Brain microvascular endothelial cell (primary cell): ENCODE measurements at regions not wholly inside any gene's neighbourhood (a gene's known extent, or its start where the extent isn't known, plus 50 kb on each side); places are given as distances from the start of the nearest gene placed in this dataset.

Source experiments
- DNase-seq: peaks from one replicate; pipeline ENCODE4 v3.0.0-alpha.2; 2020
- H3K27ac ChIP-seq: fragments of 250-450 bp; sonication (Bioruptor Pico); 2 replicates; pipeline ENCODE4 v1.5.1; 2020; ENCODE audit warnings: mild to moderate bottlenecking, moderate library complexity
- H3K27me3 ChIP-seq: fragments of 250-450 bp; sonication (Bioruptor Pico); replicated peaks from 2 replicates; pipeline ENCODE4 v1.5.1; 2020; ENCODE audit warnings: mild to moderate bottlenecking
- H3K36me3 ChIP-seq: fragments of 250-450 bp; sonication (Bioruptor Pico); replicated peaks from 2 replicates; pipeline ENCODE4 v1.5.1; 2020; ENCODE audit warnings: mild to moderate bottlenecking
- H3K4me3 ChIP-seq: 2 replicates; pipeline ENCODE4 v1.5.1; 2011; ENCODE audit warnings: low read depth, mild to moderate bottlenecking, control low read depth, low read length, moderate library complexity
- in situ Hi-C: cut with HindIII; loops from 2 replicates; pipeline ENCODE4 v1.10.0; 2017; ENCODE audit warnings: low sequenced_read_pairs, low pct_ligation_motif_present
- TF ChIP-seq, protein P1 (sequence below): IDR thresholded peaks from 2 replicates; pipeline ENCODE4 v1.5.1; 2011; ENCODE audit warnings: low read depth, mild to moderate bottlenecking, moderate library complexity, low read length, control low read depth, inconsistent platforms; ENCODE audit errors: missing control alignments

DNA sequence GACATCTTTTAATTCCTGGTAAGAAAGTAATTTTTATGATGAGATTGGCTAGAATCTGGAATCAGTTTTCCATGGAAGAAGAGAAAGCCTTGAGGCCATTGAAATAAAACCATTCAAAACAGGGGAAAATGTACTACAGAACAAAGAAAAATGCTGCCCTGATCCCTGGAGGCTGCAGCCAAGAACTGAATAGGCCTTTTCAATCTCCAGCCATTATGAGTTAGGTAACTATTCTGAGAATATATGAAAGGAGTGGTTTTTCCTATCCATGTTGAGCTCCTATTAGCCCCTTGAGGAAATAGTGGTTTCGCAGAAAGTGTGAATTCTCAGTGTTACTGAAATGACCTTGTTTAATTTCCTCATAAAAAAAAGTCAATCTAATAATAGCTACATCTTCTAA, 408.5 kb upstream of the GRAMD2B start:
- TF ChIP-seq, protein P1, sequence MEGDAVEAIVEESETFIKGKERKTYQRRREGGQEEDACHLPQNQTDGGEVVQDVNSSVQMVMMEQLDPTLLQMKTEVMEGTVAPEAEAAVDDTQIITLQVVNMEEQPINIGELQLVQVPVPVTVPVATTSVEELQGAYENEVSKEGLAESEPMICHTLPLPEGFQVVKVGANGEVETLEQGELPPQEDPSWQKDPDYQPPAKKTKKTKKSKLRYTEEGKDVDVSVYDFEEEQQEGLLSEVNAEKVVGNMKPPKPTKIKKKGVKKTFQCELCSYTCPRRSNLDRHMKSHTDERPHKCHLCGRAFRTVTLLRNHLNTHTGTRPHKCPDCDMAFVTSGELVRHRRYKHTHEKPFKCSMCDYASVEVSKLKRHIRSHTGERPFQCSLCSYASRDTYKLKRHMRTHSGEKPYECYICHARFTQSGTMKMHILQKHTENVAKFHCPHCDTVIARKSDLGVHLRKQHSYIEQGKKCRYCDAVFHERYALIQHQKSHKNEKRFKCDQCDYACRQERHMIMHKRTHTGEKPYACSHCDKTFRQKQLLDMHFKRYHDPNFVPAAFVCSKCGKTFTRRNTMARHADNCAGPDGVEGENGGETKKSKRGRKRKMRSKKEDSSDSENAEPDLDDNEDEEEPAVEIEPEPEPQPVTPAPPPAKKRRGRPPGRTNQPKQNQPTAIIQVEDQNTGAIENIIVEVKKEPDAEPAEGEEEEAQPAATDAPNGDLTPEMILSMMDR = no peak
- DNase-seq = no peak
- H3K36me3 ChIP-seq = no peaks in the 10 kb centered on the region
- no peak overlapping the region for H3K27ac ChIP-seq
- no peak overlapping the region for H3K4me3 ChIP-seq
- H3K27me3 ChIP-seq = no peaks in the 10 kb centered on the region
- in situ Hi-C loops = no loop called here

DNA sequence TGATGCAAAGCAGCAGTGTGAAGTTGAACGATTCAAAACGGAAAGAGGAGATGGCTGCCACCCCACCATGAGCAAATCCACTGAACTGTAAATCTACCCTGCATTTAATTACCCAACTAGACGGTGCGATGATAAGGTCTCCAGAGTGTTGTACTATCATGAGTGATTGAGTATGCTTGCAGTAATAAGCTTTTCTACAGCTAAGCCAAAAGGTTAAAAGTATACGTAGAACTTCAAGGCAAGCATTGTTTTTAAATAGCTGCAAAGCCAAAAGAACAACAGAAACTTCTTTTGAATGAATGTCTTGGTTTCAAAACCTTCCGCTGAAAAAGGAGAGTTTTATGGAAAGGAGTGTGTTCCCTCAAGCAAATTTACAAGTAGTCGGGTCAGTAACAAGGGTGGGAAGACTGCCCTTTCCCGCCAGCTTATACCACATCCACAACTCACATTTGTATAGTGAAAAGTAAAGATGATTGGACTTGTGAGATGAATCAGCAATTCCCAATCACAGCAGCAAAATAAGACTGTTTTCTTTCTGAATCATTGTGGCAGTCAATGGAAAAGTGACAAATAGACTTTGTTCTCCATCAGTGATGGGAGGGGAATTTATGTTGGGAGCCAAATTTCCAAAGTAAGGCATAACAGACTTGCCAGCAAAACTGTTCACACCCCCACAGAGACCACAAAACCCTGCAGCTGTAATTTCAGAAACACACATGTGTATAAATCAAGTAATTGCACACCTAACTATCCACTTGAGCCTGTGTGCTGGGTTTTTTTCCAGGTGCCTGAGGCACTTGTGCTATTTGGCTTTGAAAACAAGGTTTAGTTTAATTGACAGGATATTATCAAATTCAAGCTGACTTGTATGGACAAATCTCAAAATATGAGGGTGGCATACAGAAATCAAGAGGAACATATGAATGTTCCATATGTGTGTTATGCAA, 407.7 kb upstream of the GRAMD2B start:
- Histone ChIP-seq H3K27ac (no peak overlapping the region), H3K27me3 (no peaks in the 10 kb centered on the region), H3K36me3 (no peaks in the 10 kb centered on the region), H3K4me3 (no peak overlapping the region)
- TF ChIP-seq, protein P1 = no peak
- peak; percentile 36 for DNase-seq
- in situ Hi-C loops = no loop called here

DNA sequence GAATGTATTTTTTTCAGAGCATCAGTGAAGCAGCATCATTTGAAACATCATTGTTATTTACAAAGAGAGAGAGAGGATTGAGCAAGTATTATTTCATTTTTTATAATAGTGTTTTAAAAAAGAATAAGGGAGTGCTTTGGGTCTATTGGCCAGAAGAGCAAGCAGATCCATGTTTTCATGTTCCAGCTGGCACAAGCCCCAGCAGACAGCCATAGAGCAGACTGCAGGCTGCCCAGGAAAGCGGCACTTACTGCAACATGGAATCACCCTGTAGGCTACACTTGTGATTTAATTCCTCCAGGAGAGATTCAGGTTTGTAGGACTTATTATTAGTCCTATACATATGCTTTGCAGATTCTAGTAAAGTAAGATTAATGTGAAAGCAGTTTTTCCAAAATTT, 407.0 kb upstream of the GRAMD2B start:
- in situ Hi-C loops = no loop called here
- H3K27ac ChIP-seq = no peak overlapping the region
- no peaks in the 10 kb centered on the region for H3K36me3 ChIP-seq
- no peaks in the 10 kb centered on the region for H3K27me3 ChIP-seq
- H3K4me3 ChIP-seq = no peak overlapping the region
- TF ChIP-seq, protein P1 = no peak
- DNase-seq = no peak

DNA sequence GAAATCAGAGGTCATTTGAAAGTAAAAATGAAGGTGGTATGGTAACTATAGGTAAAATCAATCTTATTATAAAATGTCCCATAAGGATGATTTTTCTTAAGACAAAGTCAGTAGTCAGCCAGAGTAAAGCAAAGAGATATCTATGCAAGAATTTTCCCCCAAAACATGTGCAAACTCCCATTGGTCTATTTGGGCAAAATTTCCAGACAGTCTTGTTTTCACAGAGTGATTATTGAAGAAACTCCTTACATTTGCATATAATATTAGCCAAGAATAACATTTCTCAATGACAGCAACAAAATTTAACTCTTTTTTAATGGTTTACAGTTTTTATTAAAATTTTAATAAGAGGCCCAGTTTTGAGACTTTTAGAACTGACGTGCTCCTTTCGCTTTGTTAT, 406.1 kb upstream of the GRAMD2B start:
- Histone ChIP-seq H3K36me3 (no peaks in the 10 kb centered on the region), H3K27ac (no peak overlapping the region), H3K4me3 (no peak overlapping the region), H3K27me3 (no peaks in the 10 kb centered on the region)
- TF ChIP-seq, protein P1 = no peak
- in situ Hi-C loops = no loop called here
- DNase-seq = no peak

DNA sequence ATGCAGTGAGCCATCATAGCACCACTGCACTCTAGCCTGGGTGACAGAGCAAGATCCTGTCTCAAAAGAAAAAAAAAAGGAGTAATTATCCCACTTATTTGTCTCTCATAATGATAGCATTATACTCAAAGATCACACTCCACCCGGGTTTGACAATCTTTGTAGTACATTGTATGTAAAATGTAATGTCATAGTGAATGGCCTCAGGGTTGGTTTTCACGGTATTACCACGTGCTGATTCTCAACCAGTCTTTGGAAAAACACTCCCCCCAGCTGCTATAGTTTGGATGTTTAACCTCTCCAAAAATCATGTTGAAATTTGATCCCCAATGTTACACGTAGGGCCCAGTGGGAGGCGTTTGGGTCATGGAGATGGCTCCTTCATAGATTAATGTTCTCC, 402.4 kb upstream of the GRAMD2B start:
- H3K27me3 ChIP-seq = no peaks in the 10 kb centered on the region
- TF ChIP-seq, protein P1 = no peak
- H3K27ac ChIP-seq = no peak overlapping the region
- no peak for DNase-seq
- no peak overlapping the region for H3K4me3 ChIP-seq
- in situ Hi-C loops = no loop called here
- no peaks in the 10 kb centered on the region for H3K36me3 ChIP-seq

DNA sequence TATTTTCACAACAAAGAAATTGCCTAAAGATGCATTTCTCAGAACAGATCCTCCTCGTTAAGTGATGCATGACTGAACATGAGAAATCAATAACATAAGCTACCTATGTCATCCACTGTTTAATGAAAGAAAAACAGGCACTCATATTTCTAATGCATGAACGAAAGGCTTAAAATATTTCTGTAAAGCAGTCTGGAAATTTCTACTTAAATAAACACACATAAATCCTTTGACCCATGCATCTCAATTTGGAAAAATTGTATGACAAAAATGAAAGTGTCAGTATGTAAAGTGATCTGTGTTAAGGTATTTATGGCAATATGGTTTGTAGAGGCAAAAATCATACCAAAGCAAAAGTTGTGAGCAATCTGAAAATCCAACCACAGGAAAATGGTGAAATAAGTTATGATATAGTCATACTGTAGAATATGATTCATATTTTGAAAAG, 399.2 kb upstream of the GRAMD2B start:
- Histone ChIP-seq H3K4me3 (no peak overlapping the region), H3K36me3 (no peaks in the 10 kb centered on the region), H3K27ac (no peak overlapping the region), H3K27me3 (no peaks in the 10 kb centered on the region)
- DNase-seq = no peak
- TF ChIP-seq, protein P1 = no peak
- in situ Hi-C loops = no loop called here
